Skin epidermis (tissue), 12 donors: ENCODE measurements at regions not wholly inside any gene's neighbourhood (a gene's known extent, or its start where the extent isn't known, plus 50 kb on each side); places are given as distances from the start of the nearest gene placed in this dataset.
"Not testable (repeated sequence)": the region's sequence is repeated elsewhere in the genome, so short reads cannot be mapped to it uniquely, and the experiment has no call there.

Source experiments
- H3K27ac ChIP-seq, 21 experiments: fragments of 200-600 bp; sonication (generic) in 11 of 21; one replicate each; pipeline ENCODE4 v1.5.0; 2020; ENCODE audit warnings: mild to moderate bottlenecking in 3 of 21, inconsistent platforms in 2 of 21, moderate library complexity in 2 of 21
- H3K4me3 ChIP-seq, 7 experiments: fragments of 200-600 bp; sonication (generic) in 2 of 7; one replicate each; pipeline ENCODE4 v1.5.0; 2020; ENCODE audit warnings: inconsistent platforms in 2 of 7, mild to moderate bottlenecking in 2 of 7, moderate library complexity in 1 of 7

DNA sequence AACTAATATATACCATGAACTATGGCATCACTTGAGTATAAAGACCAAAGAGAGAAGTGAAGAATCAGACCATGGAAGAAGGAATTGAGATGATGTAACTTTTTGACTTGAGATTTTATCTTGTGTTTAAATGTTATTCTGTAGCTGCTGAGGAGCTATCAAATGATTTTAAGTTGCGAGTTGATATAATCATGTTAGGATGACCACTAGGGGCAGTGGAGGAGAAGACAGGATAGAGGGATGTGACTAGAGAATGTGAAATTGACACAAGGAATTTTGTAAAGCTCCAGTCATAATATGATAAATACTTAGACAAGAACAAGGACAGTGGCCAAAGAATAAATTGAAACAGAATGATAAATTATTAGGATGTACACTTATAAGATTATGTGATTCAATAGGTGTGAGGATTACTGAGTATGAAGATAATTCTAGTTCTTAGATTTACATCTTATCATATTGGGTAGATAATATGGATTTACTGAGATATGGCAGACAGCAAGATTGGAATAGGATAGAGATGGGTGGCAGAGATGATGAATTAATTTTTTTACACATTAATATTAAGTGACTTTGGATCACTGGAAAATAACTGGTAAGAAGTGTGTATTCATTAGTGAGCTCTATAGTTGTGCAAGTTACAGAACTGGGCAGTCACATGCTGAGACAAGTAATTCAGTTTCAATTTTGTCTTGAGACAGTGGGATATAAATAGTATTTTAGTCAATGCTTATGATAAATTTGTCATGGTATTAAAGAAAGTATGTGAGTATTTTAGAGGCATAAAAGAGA is 816.0 kb upstream of the PCDH10 start:
- Histone ChIP-seq H3K27ac (no peak overlapping the region), H3K4me3 (no peak overlapping the region)

GRCh38 chr4:132333724-132334047 is 815.4 kb upstream of the PCDH10 start:
- H3K4me3 ChIP-seq = no peak overlapping the region
- H3K27ac ChIP-seq = no peak overlapping the region

GRCh38 chr4:132334081-132334480 is 815.0 kb upstream of the PCDH10 start:
- no peak overlapping the region for H3K4me3 ChIP-seq
- H3K27ac ChIP-seq = no peak overlapping the region

- H3K4me3 ChIP-seq = no peak overlapping the region
- H3K27ac ChIP-seq = no peak overlapping the region
Observed at GRCh38 chr4:132344924-132345828, 803.9 kb upstream of the PCDH10 start.

- no peak overlapping the region for H3K27ac ChIP-seq
- H3K4me3 ChIP-seq = no peak overlapping the region
Observed at GRCh38 chr4:132346016-132346415, 803.1 kb upstream of the PCDH10 start.

DNA sequence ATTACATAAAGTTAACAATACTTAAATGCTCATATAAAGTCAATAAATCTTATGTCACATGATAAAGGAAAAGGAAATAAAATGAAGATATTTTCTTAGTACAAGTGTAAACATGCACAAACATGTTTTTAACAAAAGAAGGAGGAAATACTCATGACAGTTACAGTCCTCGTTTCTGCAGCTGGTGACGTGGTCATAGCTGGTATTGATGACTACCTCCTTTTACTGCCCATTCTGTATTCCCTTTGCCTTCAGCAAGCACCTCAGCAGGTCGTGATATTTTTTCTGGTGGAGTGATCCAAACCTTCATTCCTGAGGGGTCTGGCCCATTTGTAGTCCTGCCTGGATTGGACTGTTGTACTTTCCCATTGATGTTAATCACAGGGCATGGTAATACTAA is 797.5 kb upstream of the PCDH10 start:
- H3K4me3 ChIP-seq, H3K27ac ChIP-seq: not testable (repeated sequence)

GRCh38 chr4:132382243-132382642 is 766.9 kb upstream of the PCDH10 start:
- no peak overlapping the region for H3K4me3 ChIP-seq
- H3K27ac ChIP-seq = no peak overlapping the region

- no peak overlapping the region for H3K4me3 ChIP-seq
- H3K27ac ChIP-seq = no peak overlapping the region
Observed at GRCh38 chr4:132383571-132384199, 765.4 kb upstream of the PCDH10 start.

DNA sequence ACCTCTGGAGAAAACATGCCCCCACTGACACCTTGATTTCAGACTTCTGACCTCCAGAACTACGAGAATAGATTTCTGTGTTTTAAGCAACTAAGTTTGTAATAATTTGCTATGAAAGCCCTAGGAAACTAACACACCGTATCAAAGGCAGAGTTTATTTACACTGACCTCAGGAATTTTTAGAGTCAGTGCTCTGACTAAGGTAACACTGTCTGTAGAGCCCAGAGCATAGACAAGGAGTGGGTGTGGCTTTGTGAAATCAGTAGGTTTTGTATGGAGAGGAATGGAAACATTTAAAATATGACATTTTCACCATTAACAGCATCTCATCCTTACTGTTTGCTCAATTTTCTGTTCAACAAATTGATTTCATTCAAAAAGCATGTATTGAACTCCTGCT is 764.4 kb upstream of the PCDH10 start:
- no peak overlapping the region for H3K27ac ChIP-seq
- H3K4me3 ChIP-seq = no peak overlapping the region

DNA sequence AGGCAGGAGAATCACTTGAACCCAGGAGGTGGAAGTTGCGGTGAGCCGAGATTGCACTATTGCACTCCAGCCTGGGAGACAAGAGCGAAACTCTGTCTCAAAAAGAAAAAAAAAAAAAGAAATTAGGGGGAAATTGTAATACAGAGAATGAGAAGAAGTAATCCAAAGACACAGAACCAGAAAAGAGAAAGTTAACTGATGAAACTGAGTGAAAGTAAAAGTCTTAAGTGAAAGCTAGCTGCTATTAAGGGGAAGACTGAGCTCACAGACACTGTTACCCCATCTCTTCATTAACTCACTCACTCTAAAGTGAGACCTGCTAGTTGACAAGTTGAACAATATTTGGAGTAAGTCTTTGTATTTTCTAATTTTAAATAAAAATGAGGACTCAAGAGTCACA is 763.0 kb upstream of the PCDH10 start:
- H3K27ac ChIP-seq = no peak overlapping the region
- H3K4me3 ChIP-seq = no peak overlapping the region

GRCh38 chr4:132387060-132387459 is 762.0 kb upstream of the PCDH10 start:
- Histone ChIP-seq H3K4me3 (no peak overlapping the region), H3K27ac (no peak overlapping the region)

DNA sequence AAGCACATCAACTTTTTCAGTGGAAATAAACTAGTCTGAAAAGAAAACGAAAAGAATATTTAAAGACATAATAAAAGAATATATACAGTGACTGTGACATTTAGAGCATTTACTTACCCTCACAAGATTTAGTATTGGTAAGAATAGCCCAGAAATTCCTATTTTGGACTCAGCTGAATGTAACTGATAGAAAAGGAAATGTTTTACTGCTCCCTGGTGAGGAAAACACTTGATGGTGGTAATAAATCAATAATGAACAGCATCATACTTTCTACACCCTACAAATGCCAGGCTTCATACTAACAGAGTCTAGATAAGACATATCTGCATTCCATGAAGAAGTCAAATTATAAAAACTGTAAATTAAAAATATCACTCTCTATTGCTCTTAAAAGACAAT is 753.5 kb upstream of the PCDH10 start:
- no peak overlapping the region for H3K4me3 ChIP-seq
- H3K27ac ChIP-seq = no peak overlapping the region

DNA sequence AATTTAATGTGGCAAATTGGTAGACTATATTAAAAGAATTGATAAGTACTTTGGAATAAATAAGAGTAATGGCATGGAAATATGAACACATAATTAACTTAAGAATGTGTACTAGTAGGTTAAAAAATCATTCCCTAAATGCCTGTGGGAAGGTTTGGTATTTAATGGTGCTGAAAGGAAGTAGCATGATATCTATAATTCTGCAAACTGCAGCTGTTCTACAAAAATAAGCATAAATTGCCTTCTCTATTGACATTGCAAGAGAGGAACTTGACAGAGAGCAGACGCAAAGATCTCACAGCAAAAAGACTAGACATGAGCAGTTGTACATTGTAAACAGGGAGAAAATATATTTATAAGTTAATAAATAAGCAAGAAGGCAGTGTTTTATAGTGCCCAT is 752.5 kb upstream of the PCDH10 start:
- Histone ChIP-seq H3K4me3 (no peak overlapping the region), H3K27ac (no peak overlapping the region)

DNA sequence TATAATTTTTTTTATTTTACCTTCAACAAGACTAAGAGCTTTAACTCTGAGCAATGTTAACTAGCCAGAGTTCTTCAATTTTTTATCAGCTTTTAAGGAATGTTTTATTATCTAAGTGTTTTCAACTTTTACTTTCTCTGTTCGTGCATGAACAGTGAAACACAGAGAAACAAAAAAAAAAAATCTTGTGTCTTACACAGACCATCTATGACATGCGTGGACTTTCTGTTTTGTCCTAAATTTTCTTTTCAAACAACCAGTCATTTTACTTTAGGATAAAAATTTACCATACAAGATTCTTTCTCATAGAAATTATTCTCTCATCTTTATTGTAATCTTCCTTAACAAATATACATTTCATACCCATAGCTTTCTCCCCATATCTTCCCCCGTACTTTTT is 731.9 kb upstream of the PCDH10 start:
- no peak overlapping the region for H3K27ac ChIP-seq
- H3K4me3 ChIP-seq = no peak overlapping the region

DNA sequence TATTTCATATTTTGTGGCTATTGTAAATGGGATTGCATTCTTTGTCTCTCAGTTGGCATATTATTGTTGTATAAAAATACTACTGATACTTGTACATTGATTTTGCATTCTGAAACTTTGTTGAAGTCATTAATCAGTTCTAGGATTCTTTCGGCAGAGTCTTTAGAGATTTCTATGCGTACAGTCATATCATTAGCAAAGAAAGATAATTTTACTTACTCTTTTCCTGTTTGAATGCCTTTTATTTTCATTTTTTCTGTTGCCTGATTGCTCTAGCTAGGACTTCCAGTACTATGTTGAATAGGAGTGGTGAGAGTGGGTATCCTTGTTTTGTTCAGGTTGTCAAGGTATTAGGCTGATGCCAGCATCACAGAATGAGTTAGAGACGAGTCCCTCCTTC is 722.0 kb upstream of the PCDH10 start:
- Histone ChIP-seq H3K27ac (no peak overlapping the region), H3K4me3 (no peak overlapping the region)

DNA sequence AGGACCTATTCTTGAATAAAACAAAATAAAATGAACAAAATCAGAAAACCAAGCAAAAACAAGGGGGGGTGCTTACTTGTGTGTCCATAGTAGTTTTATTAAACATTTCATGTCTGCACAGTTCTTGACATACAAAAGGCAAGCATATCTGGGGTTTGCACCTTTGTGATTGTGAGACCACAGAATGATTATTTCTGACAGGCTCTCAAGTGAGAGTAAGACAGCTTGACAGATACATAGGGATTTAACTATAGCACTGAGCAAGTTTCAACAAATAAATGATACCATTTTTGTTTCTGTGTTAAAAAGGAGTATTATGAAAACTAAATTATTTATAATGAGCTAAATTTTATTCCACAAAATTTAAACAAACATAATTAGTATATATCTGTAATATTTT is 712.0 kb upstream of the PCDH10 start:
- Histone ChIP-seq H3K4me3 (no peak overlapping the region), H3K27ac (no peak overlapping the region)

GRCh38 chr4:132445386-132445785 is 703.7 kb upstream of the PCDH10 start:
- H3K27ac ChIP-seq = no peak overlapping the region
- H3K4me3 ChIP-seq = no peak overlapping the region

DNA sequence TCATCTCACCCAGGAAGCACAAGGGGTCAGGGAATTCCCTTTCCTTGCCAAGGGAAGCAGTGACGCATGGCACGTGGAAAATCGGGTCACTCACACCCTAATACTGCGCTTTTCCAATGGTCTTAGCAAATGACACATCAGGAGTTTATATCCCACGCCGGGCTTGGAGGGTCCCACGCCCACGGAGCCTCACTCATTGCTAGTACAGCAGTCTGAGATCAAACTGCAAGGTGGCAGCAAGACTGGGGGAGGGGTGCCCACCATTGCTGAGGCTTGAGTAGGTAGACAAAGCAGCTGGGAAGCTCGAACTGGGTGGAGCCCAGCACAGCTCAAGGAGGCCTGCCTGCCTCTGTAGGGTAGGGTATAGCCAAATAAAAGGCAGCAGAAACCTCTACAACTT is 691.1 kb upstream of the PCDH10 start:
- not testable (repeated sequence) for H3K4me3 ChIP-seq, H3K27ac ChIP-seq

DNA sequence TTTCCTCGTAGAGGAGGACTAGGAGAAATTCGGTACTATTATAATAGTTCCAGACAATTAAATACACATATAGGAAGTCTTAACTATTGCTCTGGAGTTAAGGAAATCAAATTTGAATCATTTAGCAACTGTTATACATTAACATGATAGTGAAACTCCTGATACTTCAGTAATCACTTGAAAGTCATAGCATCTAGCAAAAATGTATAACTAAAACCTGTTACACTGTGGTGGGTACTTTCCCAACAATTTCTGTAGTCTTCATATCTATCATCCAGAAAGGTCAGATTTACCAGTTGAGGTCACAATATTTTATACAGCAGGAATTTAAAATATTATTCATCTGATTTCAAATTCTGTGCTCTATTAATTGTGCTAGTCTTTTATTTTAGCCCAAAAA is 669.6 kb upstream of the PCDH10 start:
- no peak overlapping the region for H3K27ac ChIP-seq
- H3K4me3 ChIP-seq = no peak overlapping the region

- no peak overlapping the region for H3K27ac ChIP-seq
- no peak overlapping the region for H3K4me3 ChIP-seq
Observed at GRCh38 chr4:132488555-132488954, 660.5 kb upstream of the PCDH10 start.

DNA sequence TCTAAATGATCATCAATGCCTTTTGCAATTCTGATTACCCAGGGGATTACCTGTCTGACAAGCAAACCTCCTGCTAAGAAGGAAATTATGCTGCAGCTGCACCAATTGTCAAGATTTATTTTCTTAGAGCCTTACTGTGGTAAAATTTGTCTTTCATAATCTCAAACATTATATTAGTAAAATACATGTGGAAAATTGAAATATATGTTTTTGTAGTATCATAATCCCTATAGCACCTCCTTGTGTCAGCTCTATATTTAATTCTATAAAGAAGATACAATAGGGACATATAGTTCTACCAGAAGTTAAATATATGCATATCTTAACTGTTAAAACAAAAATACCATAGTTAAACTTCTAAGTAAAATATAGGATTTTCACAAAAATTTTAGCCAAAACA is 655.6 kb upstream of the PCDH10 start:
- Histone ChIP-seq H3K4me3 (no peak overlapping the region), H3K27ac (no peak overlapping the region)
